NT2/D1 (cell line): ENCODE measurements at regions not wholly inside any gene's neighbourhood (a gene's known extent, or its start where the extent isn't known, plus 50 kb on each side); places are given as distances from the start of the nearest gene placed in this dataset.
"Not testable (repeated sequence)": the region's sequence is repeated elsewhere in the genome, so short reads cannot be mapped to it uniquely, and the experiment has no call there.

Source experiments
- DNase-seq: peaks from one replicate; pipeline ENCODE4 v3.0.0-alpha.2; 2011; ENCODE audit warnings: low read depth, low spot score
- H3K27me3 ChIP-seq: 2 replicates; pipeline ENCODE4 v1.6.0; 2011; ENCODE audit warnings: mild to moderate bottlenecking; ENCODE audit not compliant: insufficient read length, insufficient read depth
- H3K36me3 ChIP-seq: 2 replicates; pipeline ENCODE4 v1.6.1; 2011; ENCODE audit warnings: mild to moderate bottlenecking, low read length, mixed read lengths; ENCODE audit not compliant: insufficient read depth, insufficient read length
- H3K4me1 ChIP-seq: 2 replicates; pipeline ENCODE4 v1.5.1; 2011; ENCODE audit not compliant: insufficient read depth, insufficient read length
- H3K4me3 ChIP-seq: 2 replicates; pipeline ENCODE4 v1.5.1; 2011; ENCODE audit warnings: low read depth; ENCODE audit not compliant: insufficient read length
- H3K9ac ChIP-seq: 2 replicates; pipeline ENCODE4 v1.6.0; 2011; ENCODE audit warnings: low read depth; ENCODE audit not compliant: insufficient read length
- H3K9me3 ChIP-seq: 2 replicates; pipeline ENCODE4 v1.5.1; 2011; ENCODE audit warnings: mild to moderate bottlenecking, low read length; ENCODE audit not compliant: insufficient read depth
- SUZ12 ChIP-seq: IDR thresholded peaks from 2 replicates; pipeline ENCODE4 v1.6.1; 2011; ENCODE audit not compliant: insufficient read length, insufficient read depth; ENCODE audit errors: extremely low read depth
- YY1 ChIP-seq: IDR thresholded peaks from 2 replicates; pipeline ENCODE4 v1.6.1; 2011; ENCODE audit not compliant: insufficient read length, insufficient read depth
- ZNF274 ChIP-seq: IDR thresholded peaks from 2 replicates; pipeline ENCODE4 v1.6.1; 2011; ENCODE audit warnings: mild to moderate bottlenecking, low read depth, low read length

DNA sequence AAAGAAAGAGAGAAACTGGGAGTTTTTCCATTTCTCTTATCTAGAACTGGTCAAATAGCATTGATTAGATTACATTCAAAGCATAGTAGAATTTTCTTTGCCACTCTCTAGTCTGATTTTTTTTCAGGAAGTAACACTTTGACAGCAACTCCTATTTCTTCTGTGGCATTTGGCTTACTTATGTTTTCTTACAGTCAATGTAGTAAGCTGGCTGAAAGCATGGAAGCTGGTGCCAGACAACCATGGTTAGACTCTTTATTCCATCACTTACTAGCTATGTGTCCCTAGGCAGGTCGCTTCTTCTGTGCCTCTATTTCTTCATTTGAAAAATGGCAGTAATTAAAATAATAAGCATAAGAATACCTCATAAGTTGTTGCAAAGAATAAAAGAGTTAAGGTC is 54.2 kb upstream of the OPRM1 start:
- Histone ChIP-seq H3K9me3 (no peaks in the 10 kb centered on the region), H3K27me3 (no peaks in the 10 kb centered on the region), H3K4me1 (no peaks in the 10 kb centered on the region), H3K36me3 (no peaks in the 10 kb centered on the region), H3K4me3 (no peak overlapping the region), H3K9ac (no peak overlapping the region)
- TF ChIP-seq YY1: no peak
- TF ChIP-seq SUZ12: no peak
- no peak for TF ChIP-seq ZNF274
- no peak for DNase-seq

DNA sequence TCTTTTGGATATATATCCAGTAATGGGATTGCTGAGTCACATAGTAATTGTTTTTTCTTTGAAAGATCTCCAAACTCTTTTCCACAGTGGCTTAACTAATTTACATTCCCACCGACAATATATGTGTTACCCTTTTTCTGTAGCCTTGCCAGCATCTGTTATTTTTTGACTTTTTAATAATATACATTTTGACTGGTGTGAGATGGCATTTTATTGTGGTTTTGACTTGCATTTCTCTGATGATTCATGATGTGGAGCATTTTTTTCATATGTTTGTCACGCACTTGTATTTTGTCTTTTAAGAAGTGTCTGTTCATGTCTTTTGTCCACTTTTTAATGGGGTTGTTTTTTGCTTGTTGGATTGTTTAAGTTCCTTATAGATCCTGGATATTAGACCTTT is 58.9 kb upstream of the OPRM1 start:
- Histone ChIP-seq H3K9ac (no peak overlapping the region), H3K4me3 (no peak overlapping the region), H3K4me1 (no peaks in the 10 kb centered on the region), H3K27me3 (no peaks in the 10 kb centered on the region), H3K9me3 (no peaks in the 10 kb centered on the region), H3K36me3 (no peaks in the 10 kb centered on the region)
- TF ChIP-seq SUZ12 (no peak), YY1 (no peak), ZNF274 (no peak)
- DNase-seq: no peak

DNA sequence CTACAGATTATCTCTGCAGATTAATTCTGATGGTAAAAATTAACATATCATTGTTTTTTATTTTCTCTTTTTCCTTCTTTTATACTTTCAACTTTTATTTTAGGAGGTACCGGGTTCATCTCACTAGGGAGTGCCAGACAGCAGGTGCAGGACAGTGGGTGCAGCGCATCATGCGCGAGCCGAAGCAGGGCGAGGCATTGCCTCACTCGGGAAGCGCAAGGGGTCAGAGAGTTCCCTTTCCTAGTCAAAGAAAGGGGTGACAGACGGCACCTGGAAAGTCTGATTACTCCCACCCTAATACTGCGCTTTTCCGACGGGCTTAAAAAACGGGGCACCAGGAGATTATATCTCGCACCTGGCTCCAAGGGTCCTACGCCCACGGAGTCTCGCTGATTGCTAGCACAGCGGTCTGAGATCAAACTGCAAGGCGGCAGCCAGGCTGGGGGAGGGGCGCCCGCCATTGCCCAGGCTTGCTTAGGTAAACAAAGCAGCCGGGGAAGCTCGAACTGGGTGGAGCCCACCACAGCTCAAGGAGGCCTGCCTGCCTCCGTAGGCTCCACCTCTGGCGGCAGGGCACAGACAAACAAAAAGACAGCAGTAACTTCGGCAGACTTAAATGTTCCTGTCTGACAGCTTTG is 60.0 kb upstream of the OPRM1 start:
- H3K36me3 ChIP-seq, H3K4me3 ChIP-seq, H3K9me3 ChIP-seq, H3K9ac ChIP-seq, DNase-seq, H3K4me1 ChIP-seq, H3K27me3 ChIP-seq: not testable (repeated sequence)

DNA sequence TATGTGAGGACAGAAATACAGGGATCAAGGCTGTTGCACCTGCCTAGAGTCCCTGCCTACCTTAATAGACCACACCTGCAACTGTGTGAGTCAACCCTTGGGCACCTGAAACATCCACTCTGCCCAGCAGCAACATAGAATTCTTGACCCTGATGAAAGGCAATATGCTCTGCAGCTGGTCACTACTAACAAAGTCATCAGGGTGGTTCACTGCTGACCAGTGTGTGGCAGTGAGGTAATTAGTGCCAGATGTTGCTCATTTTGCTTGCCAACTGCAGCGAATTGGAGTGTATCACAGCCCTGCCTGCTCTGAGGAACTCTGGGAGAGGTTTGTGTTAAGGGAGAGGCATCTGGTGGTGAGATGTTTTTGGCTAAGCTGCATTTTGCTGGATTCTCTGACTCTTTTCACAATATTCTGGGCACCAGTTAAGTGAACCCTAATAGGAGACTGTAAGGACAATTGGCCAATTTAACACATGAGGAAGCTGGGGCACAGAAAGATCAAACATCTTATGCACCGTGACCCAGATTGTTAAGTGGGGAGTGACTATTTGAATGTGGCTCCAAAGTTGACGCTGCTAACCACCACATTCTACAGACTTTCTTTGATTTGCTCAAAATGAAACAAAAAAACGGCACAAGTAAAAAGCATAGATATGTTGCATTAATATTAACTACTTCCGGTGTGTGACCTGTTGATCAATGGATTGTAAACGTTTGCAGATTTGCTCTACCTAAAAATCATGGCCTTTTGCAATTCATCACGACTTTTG is 61.9 kb upstream of the OPRM1 start:
- no peaks in the 10 kb centered on the region for H3K4me1 ChIP-seq
- H3K9me3 ChIP-seq: no peaks in the 10 kb centered on the region
- no peak for DNase-seq
- H3K4me3 ChIP-seq: no peak overlapping the region
- H3K36me3 ChIP-seq: no peaks in the 10 kb centered on the region
- H3K9ac ChIP-seq: no peak overlapping the region
- H3K27me3 ChIP-seq: no peaks in the 10 kb centered on the region
- TF ChIP-seq ZNF274 (no peak), YY1 (no peak), SUZ12 (no peak)

DNA sequence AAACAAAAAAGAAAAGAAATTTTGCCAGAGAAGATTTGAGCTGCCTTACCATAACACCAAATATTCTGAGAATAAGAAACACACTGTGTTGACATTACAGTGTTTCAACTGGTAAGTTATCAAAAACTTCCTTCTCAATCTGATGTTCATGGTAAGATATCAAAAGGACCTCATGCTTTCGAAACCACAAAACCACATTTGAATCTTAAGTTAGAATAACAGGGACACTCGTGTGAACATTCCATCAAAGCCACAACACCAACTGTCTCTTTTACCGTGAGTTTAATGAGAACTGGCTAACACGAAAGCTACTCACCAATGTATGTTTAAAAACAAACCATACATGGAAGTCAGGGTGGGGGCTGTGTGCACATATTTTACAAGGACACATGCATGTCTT is 73.0 kb upstream of the OPRM1 start:
- Histone ChIP-seq H3K4me1 (no peaks in the 10 kb centered on the region), H3K9ac (no peak overlapping the region), H3K27me3 (no peaks in the 10 kb centered on the region), H3K9me3 (no peaks in the 10 kb centered on the region; the same call in 1 of the 2 replicates), H3K36me3 (no peaks in the 10 kb centered on the region), H3K4me3 (no peak overlapping the region)
- TF ChIP-seq YY1 (no peak), SUZ12 (no peak), ZNF274 (no peak)
- DNase-seq: no peak

DNA sequence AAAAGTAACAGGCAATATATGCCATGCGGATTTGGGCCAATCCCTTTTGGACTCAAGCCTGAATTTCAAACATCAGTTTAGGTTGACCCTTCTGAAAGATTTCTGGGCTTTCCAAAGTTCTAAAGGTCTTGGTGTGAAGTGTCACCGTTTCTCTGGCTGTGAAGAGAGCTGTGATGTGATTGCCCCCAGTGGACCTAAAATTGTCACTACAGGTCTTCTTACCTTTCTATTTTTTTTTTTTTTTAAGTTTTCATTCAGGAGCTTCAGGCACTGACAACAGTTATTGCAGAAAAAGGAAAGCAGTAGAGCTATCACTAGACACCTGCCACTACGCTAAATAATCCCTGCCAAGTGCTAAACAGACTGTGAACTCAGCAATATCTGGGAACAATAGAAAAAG is 75.7 kb upstream of the OPRM1 start:
- DNase-seq: no peak
- H3K4me3 ChIP-seq: no peak overlapping the region
- H3K4me1 ChIP-seq: no peaks in the 10 kb centered on the region
- H3K9me3 ChIP-seq: no peaks in the 10 kb centered on the region
- H3K9ac ChIP-seq: no peak overlapping the region
- H3K36me3 ChIP-seq: no peaks in the 10 kb centered on the region
- TF ChIP-seq YY1: no peak
- TF ChIP-seq SUZ12: no peak
- no peak for TF ChIP-seq ZNF274
- no peaks in the 10 kb centered on the region for H3K27me3 ChIP-seq

DNA sequence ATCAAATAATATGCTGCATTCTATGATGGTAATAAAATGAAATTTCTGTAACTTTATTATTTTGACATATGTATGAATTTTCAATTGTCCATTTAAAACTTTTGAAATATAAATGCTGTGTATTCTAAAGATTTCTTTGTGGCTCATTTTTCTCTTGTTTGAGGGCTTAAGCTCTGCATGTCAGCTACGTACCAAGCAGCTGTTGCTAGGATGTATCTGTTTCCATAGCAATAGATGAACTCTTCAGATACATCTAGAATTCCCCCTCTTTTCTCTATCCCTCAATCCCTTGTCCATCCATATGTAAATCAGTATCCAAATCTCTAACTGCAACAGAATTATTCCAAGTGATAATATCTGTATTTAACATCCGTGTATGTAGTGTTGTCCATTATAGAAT is 76.5 kb upstream of the OPRM1 start:
- Histone ChIP-seq H3K36me3 (no peaks in the 10 kb centered on the region), H3K9ac (no peak overlapping the region), H3K27me3 (no peaks in the 10 kb centered on the region), H3K9me3 (no peaks in the 10 kb centered on the region), H3K4me1 (no peaks in the 10 kb centered on the region), H3K4me3 (no peak overlapping the region)
- no peak for DNase-seq
- TF ChIP-seq ZNF274 (no peak), SUZ12 (no peak), YY1 (no peak)
